D721Med (cell line): ENCODE measurements at regions not wholly inside any gene's neighbourhood (a gene's known extent, or its start where the extent isn't known, plus 50 kb on each side); places are given as distances from the start of the nearest gene placed in this dataset.

Experiments
- DNase-seq: peaks from one replicate; pipeline ENCODE4 v3.0.0; 2011; ENCODE audit warnings: low spot score; ENCODE audit not compliant: insufficient read length
- FAIRE-seq: peaks from 2 replicates; lab custom pipeline; 2011; peaks lifted over from hg19 to GRCh38; lab: Jason Lieb, UNC
- CTCF ChIP-seq: IDR thresholded peaks from 2 replicates; pipeline ENCODE4 v1.5.1; 2012; ENCODE audit warnings: mild to moderate bottlenecking, control low read depth; ENCODE audit not compliant: insufficient read depth; ENCODE audit errors: missing control alignments

DNA sequence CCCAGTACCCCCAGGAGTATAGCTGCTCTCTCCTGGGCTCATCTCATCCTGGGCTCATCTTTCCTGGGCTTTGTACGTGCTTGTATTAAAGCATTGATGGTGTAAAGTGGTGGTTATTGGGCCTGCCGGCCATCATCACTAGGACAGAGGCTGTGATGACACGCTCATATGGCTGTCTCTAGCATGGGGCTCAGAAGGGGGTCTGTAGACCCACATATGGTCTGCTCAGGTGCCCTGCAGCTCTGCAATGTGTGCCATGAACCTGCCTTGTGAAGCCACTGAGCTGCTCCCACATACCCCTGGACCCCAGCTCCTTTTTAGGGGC, 143.4 kb downstream of the CDC5L start:
- DNase-seq (no peak), FAIRE-seq (no peak)
- TF ChIP-seq CTCF = no peak

DNA sequence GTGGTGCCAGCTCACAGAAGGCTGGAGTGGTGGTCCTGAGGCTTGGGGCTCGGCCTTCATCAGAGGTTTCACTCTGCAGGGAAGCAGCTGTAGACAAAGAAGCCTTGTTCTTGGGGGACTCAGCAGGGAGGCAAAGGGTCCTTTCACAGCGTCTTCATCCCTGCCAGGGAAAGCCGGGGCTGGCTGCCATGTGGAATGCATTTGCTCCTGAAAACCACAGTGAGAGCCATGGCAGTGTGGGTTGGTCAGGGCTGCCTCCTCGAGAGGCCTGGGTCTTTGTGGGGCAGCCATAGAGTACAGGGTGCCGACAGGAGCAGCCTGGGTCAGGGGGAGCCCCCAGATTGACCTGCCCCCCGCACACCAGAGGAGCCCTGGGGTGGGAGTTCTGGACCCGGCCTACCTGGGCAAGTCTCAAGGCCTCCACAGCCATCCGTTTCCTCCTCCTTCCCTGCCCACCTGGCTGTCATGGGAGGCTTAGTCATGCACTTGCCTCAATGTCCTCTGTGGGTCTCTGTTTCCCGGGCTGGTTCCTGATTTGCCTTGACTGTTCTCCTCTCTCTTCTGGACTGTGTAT, 144.0 kb downstream of the CDC5L start:
- no peak for FAIRE-seq
- no peak for DNase-seq
- TF ChIP-seq CTCF = no peak

DNA sequence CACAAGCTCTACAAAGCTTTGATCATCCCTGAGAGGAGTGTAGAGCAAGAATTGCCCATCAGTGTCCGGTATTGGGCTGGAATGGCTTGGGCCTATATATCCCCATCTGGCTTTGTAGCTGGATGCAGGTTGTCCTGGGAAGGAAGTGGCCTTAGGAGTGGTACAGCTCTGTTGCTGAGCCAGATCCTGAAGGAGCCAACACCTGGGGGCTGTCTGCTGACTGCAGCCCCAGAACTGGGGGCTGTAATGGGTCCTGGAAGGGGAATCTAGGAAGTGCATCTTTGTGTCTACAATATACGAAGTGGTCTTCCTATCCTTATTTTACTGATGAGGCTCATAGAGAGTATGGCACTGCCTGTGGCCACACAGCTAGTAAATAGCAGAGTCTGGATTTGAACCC, 145.9 kb downstream of the CDC5L start:
- FAIRE-seq (no peak), DNase-seq (no peak)
- TF ChIP-seq CTCF = no peak

DNA sequence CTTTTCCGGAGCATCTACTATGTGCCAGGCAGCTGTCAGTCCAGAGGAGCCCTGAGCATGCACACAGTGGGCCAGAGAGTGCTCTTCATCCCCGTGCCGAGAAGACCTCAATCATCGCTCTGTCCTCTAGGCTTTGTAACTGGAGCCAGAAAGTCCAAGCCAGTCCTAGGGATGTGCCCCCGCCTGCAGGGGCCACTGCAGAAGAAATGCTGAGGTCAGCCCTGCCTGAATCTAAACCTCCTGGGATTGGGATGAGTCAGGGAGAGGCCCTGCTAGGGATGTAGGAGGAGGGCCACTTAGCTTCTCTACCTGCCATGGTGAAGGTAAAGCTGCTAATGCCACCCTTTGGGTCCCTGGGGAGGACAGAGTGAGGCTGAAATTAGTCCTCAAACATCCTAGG, 146.8 kb downstream of the CDC5L start:
- no peak for TF ChIP-seq CTCF
- no peak for DNase-seq
- FAIRE-seq = no peak

GRCh38 chr6:44535446-44535845, 147.9 kb downstream of the CDC5L start:
- no peak for FAIRE-seq
- no peak for TF ChIP-seq CTCF
- no peak for DNase-seq

DNA sequence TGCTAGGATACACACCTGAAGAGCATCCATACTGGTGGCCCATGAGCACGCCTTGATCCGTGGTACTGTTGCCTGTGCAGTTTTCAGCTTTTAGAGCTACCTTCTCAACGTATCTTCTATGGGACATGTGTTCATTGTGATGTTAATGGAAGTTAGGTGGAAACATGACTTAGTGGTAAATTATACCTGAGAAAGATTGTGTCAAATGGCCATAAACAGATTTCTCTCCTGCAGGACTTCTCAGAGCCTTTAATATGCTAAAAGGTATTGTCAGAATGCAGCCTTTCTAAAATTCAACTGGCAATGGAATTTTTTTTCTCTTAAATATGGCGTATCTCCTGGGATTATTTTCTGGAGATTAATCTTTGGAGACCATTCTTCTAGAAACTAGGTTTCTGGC, 148.5 kb downstream of the CDC5L start:
- DNase-seq (no peak), FAIRE-seq (no peak)
- no peak for TF ChIP-seq CTCF

DNA sequence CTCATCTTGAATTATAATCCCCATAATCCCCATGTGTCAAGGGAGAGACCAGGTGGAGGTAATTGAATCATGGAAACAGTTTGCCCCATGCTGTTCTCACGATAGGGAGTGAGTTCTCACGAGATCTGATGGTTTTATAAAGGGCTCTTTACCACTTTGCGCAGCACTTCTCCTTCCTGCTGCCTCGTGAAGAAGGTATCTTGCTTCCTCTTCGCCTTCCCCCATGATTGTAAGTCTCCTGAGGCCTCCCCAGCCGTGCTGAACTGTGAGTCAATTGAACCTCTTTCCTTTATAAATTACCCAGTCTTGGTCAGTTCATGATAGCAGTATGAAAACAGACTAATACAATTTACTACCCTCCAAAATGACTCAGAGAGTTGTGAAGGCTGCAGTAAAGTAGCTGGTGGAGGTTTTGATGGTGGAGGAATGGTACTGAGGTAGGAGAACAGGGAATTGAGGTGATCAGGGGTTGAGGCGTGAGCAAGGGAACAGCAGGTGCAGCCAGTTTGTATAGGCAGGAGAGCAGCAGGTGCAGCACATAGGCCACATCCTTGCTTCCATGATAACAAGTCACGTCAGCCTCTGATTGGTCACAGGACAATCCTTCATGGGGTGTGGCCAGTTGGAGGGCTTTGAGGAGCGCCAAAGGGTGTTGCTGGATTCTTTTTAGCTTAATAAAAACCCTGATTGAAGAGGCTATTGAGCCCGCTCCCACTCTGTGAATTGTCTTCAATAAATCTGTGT, 150.0 kb downstream of the CDC5L start:
- TF ChIP-seq CTCF = no peak
- DNase-seq = no peak
- FAIRE-seq = no peak
